KMS-11 (cell line): ENCODE measurements at regions not wholly inside any gene's neighbourhood (a gene's known extent, or its start where the extent isn't known, plus 50 kb on each side); places are given as distances from the start of the nearest gene placed in this dataset.

Experiments used
- H2AFZ ChIP-seq: fragments of 200-600 bp; sonication (generic); 2 replicates; pipeline ENCODE4 v1.6.1; 2016; ENCODE audit warnings: antibody characterized with exemption, mixed run types, low read depth
- H3K27ac ChIP-seq: fragments of 200-600 bp; sonication (generic); 2 replicates; pipeline ENCODE4 v1.6.1; 2016; ENCODE audit warnings: mild to moderate bottlenecking, mixed run types
- H3K27me3 ChIP-seq: fragments of 200-600 bp; sonication (generic); 2 replicates; pipeline ENCODE4 v1.6.1; 2017; ENCODE audit warnings: mild to moderate bottlenecking, low read depth, mixed run types, moderate library complexity; ENCODE audit not compliant: insufficient read depth
- H3K36me3 ChIP-seq: fragments of 200-600 bp; sonication (generic); 2 replicates; pipeline ENCODE4 v1.6.1; 2017; ENCODE audit warnings: mild to moderate bottlenecking, mixed run types; ENCODE audit not compliant: insufficient read depth
- H3K4me1 ChIP-seq: fragments of 200-600 bp; sonication (generic); 2 replicates; pipeline ENCODE4 v1.6.1; 2016; ENCODE audit warnings: mild to moderate bottlenecking, low read depth, mixed run types; ENCODE audit not compliant: poor library complexity, severe bottlenecking
- H3K4me2 ChIP-seq: fragments of 200-600 bp; sonication (generic); 2 replicates; pipeline ENCODE4 v1.7.0; 2016; ENCODE audit warnings: mild to moderate bottlenecking, mixed run types
- H3K4me3 ChIP-seq: fragments of 200-600 bp; sonication (generic); IDR thresholded peaks from 2 replicates; pipeline ENCODE4 v1.6.1; 2017; ENCODE audit warnings: low read depth, low read length, mixed read lengths; ENCODE audit not compliant: insufficient read depth
- H3K79me2 ChIP-seq: fragments of 200-600 bp; sonication (generic); 2 replicates; pipeline ENCODE4 v1.6.1; 2016; ENCODE audit warnings: low read depth, mixed run types; ENCODE audit not compliant: insufficient read depth
- H3K9ac ChIP-seq: fragments of 200-600 bp; sonication (generic); 2 replicates; pipeline ENCODE4 v1.6.1; 2016; ENCODE audit warnings: mild to moderate bottlenecking, mixed run types
- H4K20me1 ChIP-seq: fragments of 200-600 bp; sonication (generic); 2 replicates; pipeline ENCODE4 v1.6.1; 2016; ENCODE audit warnings: mild to moderate bottlenecking, mixed run types; ENCODE audit not compliant: insufficient read depth
- CTCF ChIP-seq: fragments of 200-600 bp; sonication (generic); conservative IDR thresholded peaks from 2 replicates; pipeline ENCODE4 v1.6.1; 2017; ENCODE audit warnings: low read depth, mild to moderate bottlenecking, antibody characterized with exemption, low read length, moderate library complexity, mixed read lengths

DNA sequence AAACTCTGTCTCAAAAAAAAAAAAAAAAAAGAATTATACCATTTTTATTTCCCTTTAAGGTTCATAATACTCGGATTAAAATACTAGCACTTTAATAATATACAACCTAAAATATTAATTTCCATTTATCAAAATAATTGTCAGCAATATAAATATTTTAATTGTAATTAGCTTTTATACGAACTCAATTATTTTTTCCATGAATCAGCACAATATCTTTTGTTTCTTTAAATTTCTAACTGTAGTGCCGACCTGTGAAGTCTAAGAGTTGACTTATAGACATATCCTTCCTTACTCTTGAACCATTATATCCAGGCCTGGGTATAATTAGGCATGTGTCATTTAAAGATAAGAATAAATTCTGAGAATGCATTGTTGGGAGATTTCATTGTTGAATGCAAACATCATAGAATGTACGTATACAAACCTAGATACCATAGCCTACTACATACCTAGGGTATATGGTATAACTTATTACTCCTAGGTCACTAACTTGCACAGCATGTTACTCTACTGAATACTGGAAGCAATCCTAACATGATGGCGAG is 996.7 kb upstream of the TMPRSS15 start:
- H3K4me2 ChIP-seq = no peak overlapping the region

GRCh38 chr21:19402870-19403269 is 999.3 kb upstream of the TMPRSS15 start:
- H3K4me2 ChIP-seq = no peak overlapping the region
- no peaks in the 10 kb centered on the region for H3K79me2 ChIP-seq
- no peaks in the 10 kb centered on the region for H3K27me3 ChIP-seq
- H3K9ac ChIP-seq = no peak overlapping the region
- no peak overlapping the region for H3K27ac ChIP-seq
- no peak overlapping the region for H2AFZ ChIP-seq
- no peaks in the 10 kb centered on the region for H3K4me1 ChIP-seq
- H3K4me3 ChIP-seq = no peak overlapping the region
- H4K20me1 ChIP-seq = no peaks in the 10 kb centered on the region
- no peak for TF ChIP-seq CTCF
- H3K36me3 ChIP-seq = no peaks in the 10 kb centered on the region

More for the DNA sequence above, 996.7 kb upstream of the TMPRSS15 start:
- Histone ChIP-seq H3K9ac (no peak overlapping the region), H3K36me3 (no peaks in the 10 kb centered on the region), H3K4me3 (no peak overlapping the region), H4K20me1 (no peaks in the 10 kb centered on the region), H3K4me1 (no peaks in the 10 kb centered on the region), H2AFZ (no peak overlapping the region), H3K27ac (no peak overlapping the region), H3K79me2 (no peaks in the 10 kb centered on the region), H3K27me3 (no peaks in the 10 kb centered on the region)
- no peak for TF ChIP-seq CTCF

GRCh38 chr21:19405326-19405725 is 1001.7 kb upstream of the TMPRSS15 start:
- no peak overlapping the region for H3K4me3 ChIP-seq
- no peaks in the 10 kb centered on the region for H3K79me2 ChIP-seq
- H2AFZ ChIP-seq = no peak overlapping the region
- no peaks in the 10 kb centered on the region for H4K20me1 ChIP-seq
- H3K27me3 ChIP-seq = no peaks in the 10 kb centered on the region
- H3K4me1 ChIP-seq = no peaks in the 10 kb centered on the region
- no peak overlapping the region for H3K27ac ChIP-seq
- no peak overlapping the region for H3K9ac ChIP-seq
- no peak overlapping the region for H3K4me2 ChIP-seq
- TF ChIP-seq CTCF = no peak
- H3K36me3 ChIP-seq = no peaks in the 10 kb centered on the region

GRCh38 chr21:19420565-19420964 is 1017.0 kb upstream of the TMPRSS15 start:
- no peak overlapping the region for H3K4me3 ChIP-seq
- no peak overlapping the region for H2AFZ ChIP-seq
- no peak overlapping the region for H3K4me2 ChIP-seq
- H3K79me2 ChIP-seq = no peaks in the 10 kb centered on the region
- H3K36me3 ChIP-seq = no peaks in the 10 kb centered on the region
- no peaks in the 10 kb centered on the region for H4K20me1 ChIP-seq
- H3K4me1 ChIP-seq = no peaks in the 10 kb centered on the region
- H3K27ac ChIP-seq = no peak overlapping the region
- H3K9ac ChIP-seq = no peak overlapping the region
- H3K27me3 ChIP-seq = no peaks in the 10 kb centered on the region
- TF ChIP-seq CTCF = no peak
